Mesothelial cell of epicardium (in vitro differentiated cells): ENCODE measurements at regions not wholly inside any gene's neighbourhood (a gene's known extent, or its start where the extent isn't known, plus 50 kb on each side); places are given as distances from the start of the nearest gene placed in this dataset.

Experiments used
- DNase-seq, 2 experiments: peaks; one replicate each; pipeline ENCODE4 v3.0.0; 2021; ENCODE audit warnings: low spot score in 2 of 2; ENCODE audit not compliant: unreplicated experiment in 2 of 2
- H3K27ac Mint-ChIP-seq: 2 replicates; pipeline ENCODE4 v1.8.0; 2021; ENCODE audit warnings: mixed read lengths
- H3K27me3 Mint-ChIP-seq: 2 replicates; pipeline ENCODE4 v1.8.0; 2021; ENCODE audit warnings: low read depth, mixed read lengths
- H3K36me3 Mint-ChIP-seq: 2 replicates; pipeline ENCODE4 v1.8.0; 2021; ENCODE audit warnings: mixed read lengths
- H3K4me1 Mint-ChIP-seq: 2 replicates; pipeline ENCODE4 v1.8.0; 2021; ENCODE audit warnings: mixed read lengths
- H3K4me3 Mint-ChIP-seq: 2 replicates; pipeline ENCODE4 v1.8.0; 2021; ENCODE audit warnings: mild to moderate bottlenecking, moderate library complexity, mixed read lengths
- H3K9me3 Mint-ChIP-seq: 2 replicates; pipeline ENCODE4 v1.8.0; 2021; ENCODE audit warnings: mixed read lengths
- CTCF ChIP-seq: fragments of 200-600 bp; sonication (generic); IDR thresholded peaks from one replicate; pipeline ENCODE4 v1.5.0; 2021; ENCODE audit warnings: antibody characterized with exemption; ENCODE audit not compliant: unreplicated experiment

- H3K27ac Mint-ChIP-seq, result no peak overlapping the region
- H3K4me1 Mint-ChIP-seq, result no peaks in the 10 kb centered on the region
- no peak for TF ChIP-seq CTCF
- H3K9me3 Mint-ChIP-seq, result no peaks in the 10 kb centered on the region
- no peak overlapping the region for H3K4me3 Mint-ChIP-seq
- DNase-seq, result no peak
- no peaks in the 10 kb centered on the region for H3K36me3 Mint-ChIP-seq
- no peaks in the 10 kb centered on the region for H3K27me3 Mint-ChIP-seq
Measured at GRCh38 chr5:54799645-54800044, 185.7 kb downstream of the ESM1 start.

GRCh38 chr5:54795777-54796176 is 189.6 kb downstream of the ESM1 start:
- H3K4me1 Mint-ChIP-seq, result peaks cover 9% of the 10 kb centered on the region
- peaks cover 5% of the 10 kb centered on the region for H3K9me3 Mint-ChIP-seq
- H3K27me3 Mint-ChIP-seq, result no peaks in the 10 kb centered on the region
- H3K36me3 Mint-ChIP-seq, result no peaks in the 10 kb centered on the region
- TF ChIP-seq CTCF, result no peak
- no peak for DNase-seq
- H3K27ac Mint-ChIP-seq, result no peak overlapping the region
- H3K4me3 Mint-ChIP-seq, result no peak overlapping the region

GRCh38 chr5:54795284-54795683 is 190.1 kb downstream of the ESM1 start:
- Mint-ChIP-seq H3K9me3 (peaks cover 10% of the 10 kb centered on the region), H3K36me3 (no peaks in the 10 kb centered on the region), H3K27ac (no peak overlapping the region), H3K4me3 (no peak overlapping the region), H3K4me1 (peaks cover 9% of the 10 kb centered on the region), H3K27me3 (no peaks in the 10 kb centered on the region)
- TF ChIP-seq CTCF, result no peak
- DNase-seq, result no peak

- Mint-ChIP-seq H3K27me3 (no peaks in the 10 kb centered on the region), H3K27ac (peak overlapping the region; percentile 83), H3K4me1 (peaks cover 9% of the 10 kb centered on the region), H3K9me3 (peaks cover 12% of the 10 kb centered on the region), H3K36me3 (no peaks in the 10 kb centered on the region), H3K4me3 (no peak overlapping the region)
- no peak for TF ChIP-seq CTCF
- no peak for DNase-seq
Measured at GRCh38 chr5:54794135-54794975, 191.0 kb downstream of the ESM1 start.

GRCh38 chr5:54793468-54794134 is 191.8 kb downstream of the ESM1 start:
- DNase-seq, result no peak
- TF ChIP-seq CTCF, result no peak
- Mint-ChIP-seq H3K9me3 (peaks cover 12% of the 10 kb centered on the region), H3K27ac (peak overlapping the region; percentile 83), H3K4me3 (no peak overlapping the region), H3K36me3 (no peaks in the 10 kb centered on the region), H3K4me1 (peaks cover 9% of the 10 kb centered on the region), H3K27me3 (no peaks in the 10 kb centered on the region)
